ENCODE measurements at regions not wholly inside any gene's neighbourhood (a gene's known extent, or its start where the extent isn't known, plus 50 kb on each side); places are given as distances from the start of the nearest gene placed in this dataset.

DNA sequence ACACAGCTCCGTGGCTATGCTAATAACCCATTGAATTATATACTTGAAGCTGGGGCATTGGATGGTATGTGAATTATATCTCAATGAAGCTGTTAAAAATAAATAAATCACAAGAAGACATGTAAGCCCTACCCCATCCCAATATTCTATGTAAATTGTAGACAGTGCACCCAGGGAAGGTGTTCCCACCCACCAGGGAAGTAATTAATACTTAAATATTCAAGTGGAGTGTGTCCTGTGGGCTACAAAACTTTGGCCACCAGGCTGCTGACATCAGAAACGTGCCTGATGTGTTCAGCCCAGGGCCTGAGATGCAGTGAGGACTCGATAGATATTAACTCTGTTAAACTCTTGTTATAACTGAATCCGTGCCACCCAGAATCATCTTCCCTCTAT is 240.4 kb upstream of the RREB1 start:
- H3K9ac ChIP-seq, result no peak overlapping the region
- H3K36me3 ChIP-seq (replicated peaks in 1 of 2; ENCODE audit: control insufficient read depth in 1 of 2, insufficient read depth in 2 of 2, low read length in 1 of 2), result no peaks in the 10 kb centered on the region
- TF ChIP-seq RXRA (IDR thresholded peaks at IDR 0.05; ENCODE audit: borderline replicate concordance, low read depth), result no peak
- no peak for TF ChIP-seq SIN3A (IDR thresholded peaks at IDR 0.05; ENCODE audit: borderline replicate concordance, low read depth, low read length)
- TF ChIP-seq YY1 (IDR thresholded peaks at IDR 0.05; ENCODE audit: low read depth), result no peak
- no peak for TF ChIP-seq EP300 (IDR thresholded peaks at IDR 0.05; ENCODE audit: borderline replicate concordance in 1 of 2, low read depth in 1 of 2, low read length in 1 of 2)
- no peak for TF ChIP-seq FOXM1 (IDR thresholded peaks at IDR 0.05; ENCODE audit: low read depth)
- TF ChIP-seq, protein P1, sequence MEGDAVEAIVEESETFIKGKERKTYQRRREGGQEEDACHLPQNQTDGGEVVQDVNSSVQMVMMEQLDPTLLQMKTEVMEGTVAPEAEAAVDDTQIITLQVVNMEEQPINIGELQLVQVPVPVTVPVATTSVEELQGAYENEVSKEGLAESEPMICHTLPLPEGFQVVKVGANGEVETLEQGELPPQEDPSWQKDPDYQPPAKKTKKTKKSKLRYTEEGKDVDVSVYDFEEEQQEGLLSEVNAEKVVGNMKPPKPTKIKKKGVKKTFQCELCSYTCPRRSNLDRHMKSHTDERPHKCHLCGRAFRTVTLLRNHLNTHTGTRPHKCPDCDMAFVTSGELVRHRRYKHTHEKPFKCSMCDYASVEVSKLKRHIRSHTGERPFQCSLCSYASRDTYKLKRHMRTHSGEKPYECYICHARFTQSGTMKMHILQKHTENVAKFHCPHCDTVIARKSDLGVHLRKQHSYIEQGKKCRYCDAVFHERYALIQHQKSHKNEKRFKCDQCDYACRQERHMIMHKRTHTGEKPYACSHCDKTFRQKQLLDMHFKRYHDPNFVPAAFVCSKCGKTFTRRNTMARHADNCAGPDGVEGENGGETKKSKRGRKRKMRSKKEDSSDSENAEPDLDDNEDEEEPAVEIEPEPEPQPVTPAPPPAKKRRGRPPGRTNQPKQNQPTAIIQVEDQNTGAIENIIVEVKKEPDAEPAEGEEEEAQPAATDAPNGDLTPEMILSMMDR (IDR thresholded peaks at IDR 0.05), result no peak
- TF ChIP-seq, protein P2, sequence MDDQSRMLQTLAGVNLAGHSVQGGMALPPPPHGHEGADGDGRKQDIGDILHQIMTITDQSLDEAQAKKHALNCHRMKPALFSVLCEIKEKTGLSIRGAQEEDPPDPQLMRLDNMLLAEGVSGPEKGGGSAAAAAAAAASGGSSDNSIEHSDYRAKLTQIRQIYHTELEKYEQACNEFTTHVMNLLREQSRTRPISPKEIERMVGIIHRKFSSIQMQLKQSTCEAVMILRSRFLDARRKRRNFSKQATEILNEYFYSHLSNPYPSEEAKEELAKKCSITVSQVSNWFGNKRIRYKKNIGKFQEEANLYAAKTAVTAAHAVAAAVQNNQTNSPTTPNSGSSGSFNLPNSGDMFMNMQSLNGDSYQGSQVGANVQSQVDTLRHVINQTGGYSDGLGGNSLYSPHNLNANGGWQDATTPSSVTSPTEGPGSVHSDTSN (IDR thresholded peaks at IDR 0.05), result no peak
- TF ChIP-seq, protein P3, sequence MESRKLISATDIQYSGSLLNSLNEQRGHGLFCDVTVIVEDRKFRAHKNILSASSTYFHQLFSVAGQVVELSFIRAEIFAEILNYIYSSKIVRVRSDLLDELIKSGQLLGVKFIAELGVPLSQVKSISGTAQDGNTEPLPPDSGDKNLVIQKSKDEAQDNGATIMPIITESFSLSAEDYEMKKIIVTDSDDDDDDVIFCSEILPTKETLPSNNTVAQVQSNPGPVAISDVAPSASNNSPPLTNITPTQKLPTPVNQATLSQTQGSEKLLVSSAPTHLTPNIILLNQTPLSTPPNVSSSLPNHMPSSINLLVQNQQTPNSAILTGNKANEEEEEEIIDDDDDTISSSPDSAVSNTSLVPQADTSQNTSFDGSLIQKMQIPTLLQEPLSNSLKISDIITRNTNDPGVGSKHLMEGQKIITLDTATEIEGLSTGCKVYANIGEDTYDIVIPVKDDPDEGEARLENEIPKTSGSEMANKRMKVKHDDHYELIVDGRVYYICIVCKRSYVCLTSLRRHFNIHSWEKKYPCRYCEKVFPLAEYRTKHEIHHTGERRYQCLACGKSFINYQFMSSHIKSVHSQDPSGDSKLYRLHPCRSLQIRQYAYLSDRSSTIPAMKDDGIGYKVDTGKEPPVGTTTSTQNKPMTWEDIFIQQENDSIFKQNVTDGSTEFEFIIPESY (IDR thresholded peaks at IDR 0.05; ENCODE audit: borderline replicate concordance, low read depth), result no peak
- no peak overlapping the region for H2AFZ ChIP-seq (ENCODE audit: low read depth)
- no peak overlapping the region for H3K4me3 ChIP-seq (ENCODE audit: low read depth in 2 of 2, low read length in 1 of 2)
- H3K27me3 ChIP-seq (ENCODE audit: insufficient read depth), result no peaks in the 10 kb centered on the region
- no peak overlapping the region for H3K4me2 ChIP-seq
- no peaks in the 10 kb centered on the region for H3K9me2 ChIP-seq
- H3F3A ChIP-seq (replicated peaks; ENCODE audit: insufficient read depth), result no peaks in the 10 kb centered on the region
- H3K79me2 ChIP-seq (ENCODE audit: insufficient read depth), result no peaks in the 10 kb centered on the region
- H3K9me3 ChIP-seq, result no peaks in the 10 kb centered on the region
- H4K20me1 ChIP-seq (ENCODE audit: insufficient read depth), result no peaks in the 10 kb centered on the region
- no peak overlapping the region for H3K27ac ChIP-seq (ENCODE audit: low read depth in 2 of 2, low read length in 1 of 2)
- no peak for DNase-seq
- no peaks in the 10 kb centered on the region for H3K4me1 ChIP-seq (ENCODE audit: control insufficient read depth in 1 of 2, insufficient read depth in 2 of 2, low read depth in 1 of 2, low read length in 1 of 2)
- WGBS (ENCODE audit: low lambda C conversion rate), result 9% methylated on average over 4 of the region's 4 CpGs
- POLR2A ChIA-PET, result no interaction called here
- CTCF ChIA-PET, result no interaction called here

DNA sequence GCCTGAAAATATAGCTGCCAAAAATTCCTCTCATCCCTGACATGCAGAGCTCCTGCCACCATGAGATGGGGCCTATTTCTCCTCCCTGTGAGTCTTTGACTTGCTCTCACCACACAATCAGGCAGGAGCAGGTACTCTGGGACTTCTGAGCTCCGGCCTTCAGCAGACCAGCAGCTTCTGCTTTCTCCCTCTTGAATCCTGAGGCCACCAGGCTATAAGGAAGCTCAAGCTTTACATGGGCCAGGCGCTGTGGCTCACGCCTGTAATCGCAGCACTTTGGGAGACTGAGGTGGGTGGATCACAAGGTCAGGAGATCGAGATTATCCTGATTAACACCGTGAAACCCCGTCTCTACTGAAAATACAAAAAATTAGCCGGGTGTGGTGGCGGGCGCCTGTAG is 238.7 kb upstream of the RREB1 start:
- Histone ChIP-seq H3K27me3 (ENCODE audit: insufficient read depth) (no peaks in the 10 kb centered on the region), H3K9ac (no peak overlapping the region), H3K4me3 (ENCODE audit: low read depth in 2 of 2, low read length in 1 of 2) (no peak overlapping the region), H3K4me1 (ENCODE audit: control insufficient read depth in 1 of 2, insufficient read depth in 2 of 2, low read depth in 1 of 2, low read length in 1 of 2) (no peaks in the 10 kb centered on the region), H2AFZ (ENCODE audit: low read depth) (no peak overlapping the region), H3K36me3 (replicated peaks in 1 of 2; ENCODE audit: control insufficient read depth in 1 of 2, insufficient read depth in 2 of 2, low read length in 1 of 2) (no peaks in the 10 kb centered on the region), H3K27ac (ENCODE audit: low read depth in 2 of 2, low read length in 1 of 2) (no peak overlapping the region), H4K20me1 (ENCODE audit: insufficient read depth) (no peaks in the 10 kb centered on the region), H3K9me3 (no peaks in the 10 kb centered on the region), H3F3A (replicated peaks; ENCODE audit: insufficient read depth) (no peaks in the 10 kb centered on the region), H3K79me2 (ENCODE audit: insufficient read depth) (no peaks in the 10 kb centered on the region), H3K4me2 (no peak overlapping the region), H3K9me2 (no peaks in the 10 kb centered on the region)
- ChIA-PET CTCF (no interaction called here), POLR2A (no interaction called here)
- TF ChIP-seq TAF1 (IDR thresholded peaks at IDR 0.05; ENCODE audit: borderline replicate concordance, low read depth, low read length) (no peak), EZH2phosphoT487 (IDR thresholded peaks at IDR 0.05; ENCODE audit: borderline replicate concordance, low read depth) (no peak)
- DNase-seq, result no peak
- 62% methylated on average over 10 of the region's 10 CpGs for WGBS (ENCODE audit: low lambda C conversion rate)

All from SK-N-SH (cell line).